CD4-positive, alpha-beta T cell (primary cell): ENCODE measurements at regions not wholly inside any gene's neighbourhood (a gene's known extent, or its start where the extent isn't known, plus 50 kb on each side); places are given as distances from the start of the nearest gene placed in this dataset.
"Not testable (repeated sequence)": the region's sequence is repeated elsewhere in the genome, so short reads cannot be mapped to it uniquely, and the experiment has no call there.

ENCODE experiments used
- ATAC-seq: fragments of 200-7000 bp; cut with Tn5 transposase; one replicate; pipeline ENCODE4 v1.10.0; 2022; ENCODE audit warnings: mild to moderate bottlenecking; ENCODE audit not compliant: poor library complexity
- CTCF ChIA-PET: fragments of 350-600 bp; sonication (Branson Sonifier 250); formaldehyde crosslinking; loops from one replicate; lab custom pipeline; 2021; ENCODE audit warnings: antibody characterized with exemption, inconsistent platforms; lab: Charles Lee
- POLR2A ChIA-PET: fragments of 350-600 bp; sonication (Branson Sonifier 250); formaldehyde crosslinking; loops from one replicate; lab custom pipeline; 2021; ENCODE audit warnings: antibody characterized with exemption, inconsistent platforms; lab: Charles Lee
- DNase-seq, 14 experiments: peaks; one replicate each; pipeline ENCODE4 v3.0.0-alpha.2; 2013 to 2020; ENCODE audit warnings: mixed read lengths in 2 of 14
- H3K27ac ChIP-seq, 2 donors: one replicate each; pipeline versions ENCODE4 v1.5.1 to v1.7.0; 2013; ENCODE audit warnings: low read length in 2 of 2, low read depth in 1 of 2, mild to moderate bottlenecking in 1 of 2
- H3K27me3 ChIP-seq, 2 experiments: 1 replicate in 1 of 2; 2 replicates in 1 of 2; pipeline versions ENCODE4 v1.6.1 to v1.7.0; 2013; ENCODE audit warnings: low read length in 2 of 2, control low read depth in 1 of 2, mild to moderate bottlenecking in 1 of 2, moderate library complexity in 1 of 2; ENCODE audit not compliant: insufficient read depth in 2 of 2, control insufficient read depth in 1 of 2
- H3K36me3 ChIP-seq: one replicate; pipeline ENCODE4 v1.6.1; 2013; ENCODE audit warnings: low read length, control low read depth; ENCODE audit not compliant: insufficient read depth
- H3K4me1 ChIP-seq: one replicate; pipeline ENCODE4 v1.6.1; 2013; ENCODE audit warnings: low read length, control low read depth; ENCODE audit not compliant: insufficient read depth
- H3K4me3 ChIP-seq: one replicate; pipeline ENCODE4 v1.5.1; 2013; ENCODE audit warnings: mild to moderate bottlenecking, low read length, moderate library complexity
- H3K9me3 ChIP-seq, 2 experiments: 1 replicate in 1 of 2; 2 replicates in 1 of 2; pipeline versions ENCODE4 v1.6.1 to v1.7.0; 2013; ENCODE audit warnings: low read length in 2 of 2, mild to moderate bottlenecking in 2 of 2, control low read depth in 1 of 2, moderate library complexity in 1 of 2; ENCODE audit not compliant: control insufficient read depth in 1 of 2, insufficient read depth in 1 of 2
- H3K27ac Mint-ChIP-seq: one replicate; pipeline ENCODE4 v1.8.0; 2020; ENCODE audit warnings: mixed read lengths
- H3K27me3 Mint-ChIP-seq: one replicate; pipeline ENCODE4 v1.8.0; 2021; ENCODE audit warnings: mixed read lengths
- H3K36me3 Mint-ChIP-seq: one replicate; pipeline ENCODE4 v1.8.0; 2021; ENCODE audit warnings: low read depth, mixed read lengths
- H3K4me1 Mint-ChIP-seq: one replicate; pipeline ENCODE4 v1.8.0; 2021; ENCODE audit warnings: low read depth, mixed read lengths
- H3K4me3 Mint-ChIP-seq: one replicate; pipeline ENCODE4 v1.8.0; 2020; ENCODE audit warnings: mild to moderate bottlenecking, mixed read lengths
- H3K9me3 Mint-ChIP-seq: one replicate; pipeline ENCODE4 v1.8.0; 2020; ENCODE audit warnings: mixed read lengths
- intact Hi-C, 2 experiments: fragments of 100-400 bp; cut with DNase I in 1 of 2; cut with micrococcal nuclease in 1 of 2; formaldehyde crosslinking; loops; one replicate each; pipeline versions ENCODE4 v1.15.1 to v1.9.0; 2023 to 2025; cut with DNase I, micrococcal nuclease
- TF ChIP-seq, protein P1 (sequence below): fragments of 200-600 bp; IDR thresholded peaks from one replicate; pipeline ENCODE4 v1.8.0; 2022; ENCODE audit warnings: antibody characterized with exemption, mild to moderate bottlenecking

DNA sequence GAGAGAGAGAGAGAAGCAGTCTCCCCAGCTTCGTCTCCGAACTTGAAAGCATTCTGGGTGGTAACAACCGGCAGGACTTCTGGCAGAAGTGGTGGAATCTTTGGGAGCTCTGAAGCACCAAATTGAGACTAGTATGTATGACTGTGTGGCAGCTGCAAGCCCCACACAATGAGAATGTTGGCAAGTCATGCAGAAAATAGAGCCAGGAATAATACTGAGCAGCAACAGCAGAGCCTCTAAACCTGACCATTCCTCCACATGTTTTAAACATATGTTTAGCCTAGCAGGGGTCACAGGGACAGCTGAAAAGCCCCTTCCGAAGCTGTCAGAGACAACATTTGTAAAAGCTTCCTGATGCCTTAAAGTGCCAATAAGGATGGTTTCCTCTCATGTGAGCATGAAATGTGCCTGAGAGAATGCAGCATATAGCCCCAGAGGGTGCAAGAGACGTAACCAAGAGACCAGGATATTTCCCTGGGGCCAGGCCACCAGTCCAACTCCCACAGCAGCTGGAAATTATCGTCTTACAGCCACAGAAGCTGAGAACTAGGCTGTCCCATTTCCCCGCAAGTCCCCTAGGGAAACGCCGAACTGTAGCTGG, 178.6 kb upstream of the CCDC54 start:
- H3K4me3 Mint-ChIP-seq = no peak overlapping the region
- H3K27ac ChIP-seq = no peak overlapping the region
- CTCF ChIA-PET = no interaction called here
- intact Hi-C loops = no loop called here
- DNase-seq (no peak), ATAC-seq (no peak)
- H3K4me1 Mint-ChIP-seq = no peaks in the 10 kb centered on the region
- H3K9me3 ChIP-seq = no peaks in the 10 kb centered on the region
- H3K27me3 ChIP-seq = peaks cover 4 to 7% of the 10 kb centered on the region in 2 experiments
- peaks cover 29% of the 10 kb centered on the region for H3K27me3 Mint-ChIP-seq
- no peaks in the 10 kb centered on the region for H3K36me3 Mint-ChIP-seq
- H3K4me3 ChIP-seq = no peak overlapping the region
- POLR2A ChIA-PET = no interaction called here
- no peaks in the 10 kb centered on the region for H3K4me1 ChIP-seq
- H3K27ac Mint-ChIP-seq = no peak overlapping the region
- H3K36me3 ChIP-seq = no peaks in the 10 kb centered on the region
- TF ChIP-seq, protein P1, sequence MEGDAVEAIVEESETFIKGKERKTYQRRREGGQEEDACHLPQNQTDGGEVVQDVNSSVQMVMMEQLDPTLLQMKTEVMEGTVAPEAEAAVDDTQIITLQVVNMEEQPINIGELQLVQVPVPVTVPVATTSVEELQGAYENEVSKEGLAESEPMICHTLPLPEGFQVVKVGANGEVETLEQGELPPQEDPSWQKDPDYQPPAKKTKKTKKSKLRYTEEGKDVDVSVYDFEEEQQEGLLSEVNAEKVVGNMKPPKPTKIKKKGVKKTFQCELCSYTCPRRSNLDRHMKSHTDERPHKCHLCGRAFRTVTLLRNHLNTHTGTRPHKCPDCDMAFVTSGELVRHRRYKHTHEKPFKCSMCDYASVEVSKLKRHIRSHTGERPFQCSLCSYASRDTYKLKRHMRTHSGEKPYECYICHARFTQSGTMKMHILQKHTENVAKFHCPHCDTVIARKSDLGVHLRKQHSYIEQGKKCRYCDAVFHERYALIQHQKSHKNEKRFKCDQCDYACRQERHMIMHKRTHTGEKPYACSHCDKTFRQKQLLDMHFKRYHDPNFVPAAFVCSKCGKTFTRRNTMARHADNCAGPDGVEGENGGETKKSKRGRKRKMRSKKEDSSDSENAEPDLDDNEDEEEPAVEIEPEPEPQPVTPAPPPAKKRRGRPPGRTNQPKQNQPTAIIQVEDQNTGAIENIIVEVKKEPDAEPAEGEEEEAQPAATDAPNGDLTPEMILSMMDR = no peak
- no peaks in the 10 kb centered on the region for H3K9me3 Mint-ChIP-seq

DNA sequence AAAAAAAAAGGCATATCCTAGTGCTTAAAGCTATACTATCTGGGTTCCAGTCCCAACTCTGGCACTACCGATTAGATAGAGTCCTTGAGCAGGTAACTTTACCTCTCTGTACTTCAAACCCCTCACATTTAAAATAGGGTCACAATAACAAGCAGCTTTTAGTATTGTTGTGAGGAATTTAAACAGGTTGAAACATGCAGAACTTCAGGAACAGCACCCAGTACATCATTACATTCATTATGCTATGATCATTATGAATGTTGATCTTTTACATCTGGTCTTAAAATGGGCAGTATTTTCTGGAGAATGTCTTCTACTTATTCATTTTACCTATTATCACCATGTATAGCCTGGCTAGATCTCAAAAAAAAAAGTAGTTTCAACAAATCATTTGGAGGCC, 176.1 kb upstream of the CCDC54 start:
- H3K9me3 Mint-ChIP-seq = no peaks in the 10 kb centered on the region
- H3K27me3 Mint-ChIP-seq = peaks cover 20% of the 10 kb centered on the region
- Histone ChIP-seq H3K27ac (no peak overlapping the region), H3K9me3 (no peaks in the 10 kb centered on the region), H3K4me1 (no peaks in the 10 kb centered on the region), H3K4me3 (no peak overlapping the region), H3K36me3 (no peaks in the 10 kb centered on the region), H3K27me3 (peaks cover 4 to 5% of the 10 kb centered on the region in 2 experiments)
- no peak for DNase-seq
- TF ChIP-seq, protein P1 = no peak
- H3K4me1 Mint-ChIP-seq = no peaks in the 10 kb centered on the region
- H3K27ac Mint-ChIP-seq = no peak overlapping the region
- ChIA-PET POLR2A (interaction anchor here (0.8 kb wide), 1 partner anchor 8 kb away, joined by 3 read pairs; no protein-coding TSS in a partner anchor), CTCF (no interaction called here)
- H3K36me3 Mint-ChIP-seq = no peaks in the 10 kb centered on the region
- intact Hi-C loops = no loop called here
- H3K4me3 Mint-ChIP-seq = no peak overlapping the region
- no peak for ATAC-seq

DNA sequence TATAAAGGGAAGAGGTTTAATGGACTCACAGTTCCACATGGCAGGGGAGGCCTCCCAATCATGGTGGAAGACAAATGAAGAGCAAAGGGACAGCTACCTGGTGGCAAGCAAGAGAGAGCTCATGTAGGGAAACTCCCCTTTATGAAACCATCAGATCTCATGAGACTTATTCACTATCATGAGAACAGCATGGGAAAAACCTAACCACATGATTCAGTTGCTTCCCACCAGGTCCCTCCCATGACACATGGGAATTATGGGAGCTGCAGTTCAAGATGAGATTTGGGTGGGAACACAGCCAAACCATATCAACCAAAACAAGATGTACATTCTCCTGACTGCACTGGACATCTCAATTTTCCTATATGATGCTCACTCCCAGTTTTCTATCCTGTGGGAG, 174.4 kb upstream of the CCDC54 start:
- ATAC-seq, H3K9me3 ChIP-seq, H3K27me3 ChIP-seq, H3K9me3 Mint-ChIP-seq, POLR2A ChIA-PET, H3K4me1 Mint-ChIP-seq, H3K36me3 Mint-ChIP-seq, H3K27ac ChIP-seq, H3K36me3 ChIP-seq, H3K27ac Mint-ChIP-seq, DNase-seq, H3K4me1 ChIP-seq, H3K4me3 Mint-ChIP-seq, H3K4me3 ChIP-seq, CTCF ChIA-PET, intact Hi-C loops: not testable (repeated sequence)
- H3K27me3 Mint-ChIP-seq = peaks cover 19% of the 10 kb centered on the region

DNA sequence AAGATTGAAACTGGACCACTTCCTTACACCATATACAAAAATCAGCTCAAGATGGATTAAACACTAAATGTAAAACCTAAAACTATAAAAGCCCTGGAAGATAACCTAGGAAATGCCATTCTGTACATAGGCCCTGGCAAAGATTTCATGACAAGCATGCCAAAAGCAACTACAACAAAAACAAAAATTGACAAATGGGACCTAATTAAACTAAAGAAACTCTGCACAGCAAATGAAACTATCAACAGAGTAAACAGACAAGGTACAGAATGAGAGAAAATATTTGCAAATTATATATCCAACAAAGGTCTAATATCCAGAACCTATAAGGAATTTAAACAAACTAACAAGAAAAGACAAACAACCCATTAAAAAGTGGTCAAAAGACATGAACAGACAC, 173.1 kb upstream of the CCDC54 start:
- Mint-ChIP-seq H3K9me3 (no peaks in the 10 kb centered on the region), H3K27me3 (peaks cover 14% of the 10 kb centered on the region), H3K36me3 (no peaks in the 10 kb centered on the region), H3K27ac (no peak overlapping the region), H3K4me3 (no peak overlapping the region), H3K4me1 (no peaks in the 10 kb centered on the region)
- H3K4me3 ChIP-seq = no peak overlapping the region
- ATAC-seq (no peak), DNase-seq (no peak)
- H3K36me3 ChIP-seq = no peaks in the 10 kb centered on the region
- no peaks in the 10 kb centered on the region for H3K9me3 ChIP-seq
- H3K27ac ChIP-seq = no peak overlapping the region
- intact Hi-C loops = no loop called here
- TF ChIP-seq, protein P1 = no peak
- ChIA-PET CTCF (no interaction called here), POLR2A (no interaction called here)
- no peaks in the 10 kb centered on the region for H3K4me1 ChIP-seq
- peaks cover 0 to 5% of the 10 kb centered on the region in 2 experiments for H3K27me3 ChIP-seq
